Sigmoid colon (tissue), 6 donors: ENCODE measurements at regions not wholly inside any gene's neighbourhood (a gene's known extent, or its start where the extent isn't known, plus 50 kb on each side); places are given as distances from the start of the nearest gene placed in this dataset.

ENCODE experiments used
- DNase-seq: peaks from one replicate; pipeline ENCODE4 v3.0.0-alpha.2; 2019
- H3K27ac ChIP-seq, 4 donors: fragments of 200-600 bp; sonication (generic); one replicate each; pipeline ENCODE4 v1.5.1; 2016 to 2019; ENCODE audit warnings: mild to moderate bottlenecking in 1 of 4
- H3K27me3 ChIP-seq, 3 donors: fragments of 200-600 bp; sonication (generic); one replicate each; pipeline ENCODE4 v1.5.1; 2019; ENCODE audit warnings: mild to moderate bottlenecking in 1 of 3
- H3K36me3 ChIP-seq, 4 donors: fragments of 200-600 bp; sonication (generic); one replicate each; pipeline ENCODE4 v1.5.1; 2016 to 2019
- H3K4me1 ChIP-seq, 4 donors: fragments of 200-600 bp; sonication (generic); one replicate each; pipeline ENCODE4 v1.5.1; 2017 to 2019
- H3K4me3 ChIP-seq, 4 donors: fragments of 200-600 bp; sonication (generic); one replicate each; pipeline ENCODE4 v1.5.1; 2017 to 2019; ENCODE audit warnings: mild to moderate bottlenecking in 2 of 4, moderate library complexity in 1 of 4
- H3K9me3 ChIP-seq, 4 donors: fragments of 200-600 bp in 3 of 4; sonication (generic) in 3 of 4; one replicate each; pipeline versions ENCODE4 v1.5.1 to v1.6.1; 2013 to 2019
- EP300 ChIP-seq, 4 donors: sonication (generic); formaldehyde crosslinking; IDR thresholded peaks; one replicate each; pipeline ENCODE4 v1.6.1; 2017; ENCODE audit warnings: antibody characterized with exemption in 4 of 4
- POLR2A ChIP-seq, 2 donors: fragments of 450-650 bp; IDR thresholded peaks; one replicate each; pipeline ENCODE4 v1.6.1; 2016; ENCODE audit warnings: antibody characterized with exemption in 2 of 2, mild to moderate bottlenecking in 2 of 2, moderate library complexity in 2 of 2
- POLR2AphosphoS5 ChIP-seq, 4 donors: sonication (generic); formaldehyde crosslinking; IDR thresholded peaks; one replicate each; pipeline ENCODE4 v1.6.1; 2017; ENCODE audit warnings: antibody characterized with exemption in 4 of 4
- WGBS, 2 donors: extraction: QIAGEN DNeasy Blood & Tissue Kit; methylation state at CpG; one replicate each; pipeline ENCODE4 v1.1.7; 2013; 5-methylcytosine and 5-hydroxymethylcytosine counted together
- intact Hi-C: fragments of 100-400 bp; cut with DNase I; formaldehyde crosslinking; loops from one replicate; pipeline ENCODE4 v1.15.1; 2023
- TF ChIP-seq, protein P1 (sequence below), 4 experiments: fragments of 450-650 bp in 3 of 4; fragments of 200-600 bp in 1 of 4; IDR thresholded peaks; one replicate each; pipeline ENCODE4 v1.5.1; 2016 to 2019; ENCODE audit warnings: antibody characterized with exemption in 4 of 4, mild to moderate bottlenecking in 3 of 4, moderate library complexity in 2 of 4
- donor health status: healthy with polysubstance abuse.
- donor health status: healthy.

DNA sequence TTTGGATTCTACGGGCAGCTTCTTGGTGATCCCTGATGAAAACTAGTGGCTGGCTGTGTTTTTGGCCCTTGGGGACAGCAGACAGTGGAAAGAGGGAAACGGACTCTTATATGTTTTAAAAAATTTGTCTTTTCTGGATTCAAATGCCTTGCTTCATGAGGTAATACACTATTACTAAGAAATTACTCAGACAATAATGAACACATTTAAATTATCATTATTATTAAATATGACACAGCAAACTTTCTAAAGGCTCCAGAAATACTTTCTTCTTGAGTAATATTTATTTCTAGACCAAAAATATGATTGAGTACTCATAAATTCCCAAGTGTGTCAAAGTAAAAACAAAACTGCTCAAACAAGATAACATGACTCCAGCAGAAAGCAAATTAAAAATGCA is 520.7 kb upstream of the AADAT start:
- Histone ChIP-seq H3K4me3 (no peak overlapping the region), H3K36me3 (no peaks in the 10 kb centered on the region), H3K27me3 (no peaks in the 10 kb centered on the region), H3K27ac (no peak overlapping the region), H3K4me1 (no peaks in the 10 kb centered on the region), H3K9me3 (no peaks in the 10 kb centered on the region)
- WGBS, 2 donors = 78 to 92% methylated on average over 2 of the region's 2 CpGs
- intact Hi-C loops = no loop called here
- DNase-seq = no peak
- TF ChIP-seq POLR2AphosphoS5 (IDR thresholded peaks at IDR 0.05) (no peak), POLR2A (IDR thresholded peaks at IDR 0.05) (no peak), EP300 (IDR thresholded peaks at IDR 0.05) (no peak)
- TF ChIP-seq, protein P1, sequence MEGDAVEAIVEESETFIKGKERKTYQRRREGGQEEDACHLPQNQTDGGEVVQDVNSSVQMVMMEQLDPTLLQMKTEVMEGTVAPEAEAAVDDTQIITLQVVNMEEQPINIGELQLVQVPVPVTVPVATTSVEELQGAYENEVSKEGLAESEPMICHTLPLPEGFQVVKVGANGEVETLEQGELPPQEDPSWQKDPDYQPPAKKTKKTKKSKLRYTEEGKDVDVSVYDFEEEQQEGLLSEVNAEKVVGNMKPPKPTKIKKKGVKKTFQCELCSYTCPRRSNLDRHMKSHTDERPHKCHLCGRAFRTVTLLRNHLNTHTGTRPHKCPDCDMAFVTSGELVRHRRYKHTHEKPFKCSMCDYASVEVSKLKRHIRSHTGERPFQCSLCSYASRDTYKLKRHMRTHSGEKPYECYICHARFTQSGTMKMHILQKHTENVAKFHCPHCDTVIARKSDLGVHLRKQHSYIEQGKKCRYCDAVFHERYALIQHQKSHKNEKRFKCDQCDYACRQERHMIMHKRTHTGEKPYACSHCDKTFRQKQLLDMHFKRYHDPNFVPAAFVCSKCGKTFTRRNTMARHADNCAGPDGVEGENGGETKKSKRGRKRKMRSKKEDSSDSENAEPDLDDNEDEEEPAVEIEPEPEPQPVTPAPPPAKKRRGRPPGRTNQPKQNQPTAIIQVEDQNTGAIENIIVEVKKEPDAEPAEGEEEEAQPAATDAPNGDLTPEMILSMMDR (IDR thresholded peaks at IDR 0.05) = no peak

DNA sequence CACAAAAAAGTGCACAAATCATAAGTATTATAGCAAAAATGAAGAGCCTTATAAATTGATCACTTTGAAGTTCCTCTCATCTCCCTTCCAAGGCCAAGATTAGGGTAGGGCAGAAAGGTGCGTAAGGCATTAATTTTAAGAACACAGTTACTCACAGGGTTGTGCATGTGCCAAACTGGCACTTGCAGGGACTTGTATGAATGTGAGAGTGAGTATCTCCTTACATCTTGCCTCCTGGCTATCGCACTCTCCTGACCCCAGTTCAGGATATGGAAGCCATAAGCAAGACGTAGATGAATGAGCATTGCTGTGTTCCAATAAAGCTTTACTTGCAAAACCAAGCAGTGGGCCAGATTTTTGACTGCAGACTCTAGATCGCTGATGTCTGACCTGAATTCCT is 510.1 kb upstream of the AADAT start:
- Histone ChIP-seq H3K4me3 (no peak overlapping the region), H3K27me3 (no peaks in the 10 kb centered on the region), H3K27ac (no peak overlapping the region), H3K4me1 (no peaks in the 10 kb centered on the region), H3K36me3 (no peaks in the 10 kb centered on the region), H3K9me3 (no peaks in the 10 kb centered on the region)
- intact Hi-C loops = no loop called here
- no peak for DNase-seq
- WGBS, 2 donors = 91 to 95% methylated on average over 4 of the region's 4 CpGs
- TF ChIP-seq POLR2AphosphoS5 (IDR thresholded peaks at IDR 0.05) (no peak), POLR2A (IDR thresholded peaks at IDR 0.05) (no peak), EP300 (IDR thresholded peaks at IDR 0.05) (no peak)
- TF ChIP-seq, protein P1 (IDR thresholded peaks at IDR 0.05) = no peak

DNA sequence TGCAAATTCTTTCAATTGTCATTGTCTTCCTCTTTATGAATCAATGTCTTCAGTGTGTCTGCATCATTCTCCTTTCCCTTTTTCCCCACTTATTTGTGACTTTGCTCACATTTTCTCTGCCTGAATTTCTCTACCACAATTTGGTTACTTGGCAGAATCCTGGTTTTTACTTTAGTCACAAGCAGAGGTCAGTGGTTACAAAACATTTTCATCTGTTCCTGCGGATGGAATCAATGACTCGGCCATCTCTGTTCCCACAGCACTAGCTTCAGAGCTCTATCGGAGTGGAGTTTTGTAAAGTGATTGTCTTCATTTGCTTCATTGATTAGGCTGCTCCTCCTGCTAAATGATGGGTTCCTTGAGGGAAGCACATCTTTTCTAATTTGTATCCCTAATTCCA is 501.3 kb upstream of the AADAT start:
- Histone ChIP-seq H3K9me3 (no peaks in the 10 kb centered on the region), H3K36me3 (no peaks in the 10 kb centered on the region), H3K4me1 (no peaks in the 10 kb centered on the region), H3K27ac (no peak overlapping the region), H3K27me3 (no peaks in the 10 kb centered on the region), H3K4me3 (no peak overlapping the region)
- WGBS, 2 donors = 91 to 93% methylated on average over 3 of the region's 3 CpGs
- TF ChIP-seq, protein P1 (IDR thresholded peaks at IDR 0.05) = no peak
- no peak for TF ChIP-seq EP300 (IDR thresholded peaks at IDR 0.05)
- TF ChIP-seq POLR2AphosphoS5 (IDR thresholded peaks at IDR 0.05) = no peak
- TF ChIP-seq POLR2A (IDR thresholded peaks at IDR 0.05) = no peak
- no peak for DNase-seq
- intact Hi-C loops = no loop called here

DNA sequence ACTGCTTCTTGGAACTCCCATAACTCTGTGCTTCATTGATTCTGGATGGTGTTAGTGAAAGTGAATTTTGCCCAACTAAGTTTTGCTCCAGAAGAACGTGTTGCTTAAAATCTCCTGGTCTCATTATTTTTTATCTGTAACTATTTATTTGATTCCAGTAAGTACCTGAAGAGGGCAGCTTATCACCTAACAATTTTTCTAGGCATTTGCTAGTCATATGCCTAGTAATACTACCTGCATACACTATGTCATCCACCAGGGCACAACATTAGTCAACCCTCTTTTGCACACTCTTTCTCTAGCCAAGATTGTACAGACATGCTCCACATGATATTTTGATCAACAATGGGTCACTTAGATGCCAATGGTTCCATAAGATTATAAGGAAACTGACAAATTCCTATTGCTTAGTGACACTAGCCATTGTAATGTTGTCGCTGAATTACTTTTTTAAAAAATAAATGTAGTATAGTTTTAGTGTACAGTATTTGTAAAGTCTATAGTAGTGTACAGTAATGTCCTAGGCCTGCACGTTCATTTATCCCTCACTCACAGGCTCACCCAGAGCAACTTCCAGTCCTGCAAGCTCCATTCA is 499.9 kb upstream of the AADAT start:
- no peak for DNase-seq
- intact Hi-C loops = no loop called here
- Histone ChIP-seq H3K4me3 (no peak overlapping the region), H3K27ac (no peak overlapping the region), H3K27me3 (no peaks in the 10 kb centered on the region), H3K36me3 (no peaks in the 10 kb centered on the region), H3K4me1 (no peaks in the 10 kb centered on the region), H3K9me3 (no peaks in the 10 kb centered on the region)
- no peak for TF ChIP-seq POLR2A (IDR thresholded peaks at IDR 0.05)
- TF ChIP-seq, protein P1 (IDR thresholded peaks at IDR 0.05) = no peak
- no peak for TF ChIP-seq POLR2AphosphoS5 (IDR thresholded peaks at IDR 0.05)
- no peak for TF ChIP-seq EP300 (IDR thresholded peaks at IDR 0.05)
- 56 to 65% methylated on average over 3 of the region's 3 CpGs for WGBS, 2 donors

DNA sequence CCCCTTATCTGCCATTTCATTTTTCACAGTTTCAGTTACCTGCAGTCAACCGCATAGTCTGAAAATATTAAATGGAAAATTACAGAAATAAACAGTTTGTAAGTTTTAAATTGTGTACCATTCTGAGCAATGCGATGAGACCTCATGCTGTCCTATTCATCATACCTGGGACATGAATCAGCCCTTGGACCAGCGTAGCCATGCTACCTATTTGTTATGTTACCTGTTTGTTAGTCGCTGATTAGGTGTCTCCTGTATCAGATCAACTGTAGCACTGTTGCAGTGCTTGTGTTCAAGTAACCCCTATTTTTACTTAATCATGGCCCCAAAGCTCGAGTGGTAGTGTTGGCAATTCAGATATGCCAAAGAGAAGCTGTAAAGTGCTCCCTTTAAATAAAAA is 492.2 kb upstream of the AADAT start:
- intact Hi-C loops = no loop called here
- 80 to 86% methylated on average over 5 of the region's 5 CpGs for WGBS, 2 donors
- Histone ChIP-seq H3K36me3 (no peaks in the 10 kb centered on the region), H3K27ac (no peak overlapping the region), H3K27me3 (no peaks in the 10 kb centered on the region), H3K9me3 (no peaks in the 10 kb centered on the region), H3K4me1 (no peaks in the 10 kb centered on the region), H3K4me3 (no peak overlapping the region)
- DNase-seq = no peak
- TF ChIP-seq, protein P1 (IDR thresholded peaks at IDR 0.05) = no peak
- TF ChIP-seq POLR2AphosphoS5 (IDR thresholded peaks at IDR 0.05) = no peak
- TF ChIP-seq POLR2A (IDR thresholded peaks at IDR 0.05) = no peak
- TF ChIP-seq EP300 (IDR thresholded peaks at IDR 0.05) = no peak
